CD4-positive, alpha-beta memory T cell (primary cell): ENCODE measurements at regions not wholly inside any gene's neighbourhood (a gene's known extent, or its start where the extent isn't known, plus 50 kb on each side); places are given as distances from the start of the nearest gene placed in this dataset.

Source experiments
- CTCF ChIA-PET: fragments of 350-600 bp; sonication (Branson Sonifier 250); formaldehyde crosslinking; loops from one replicate; lab custom pipeline; 2021; ENCODE audit warnings: inconsistent platforms; ENCODE audit not compliant: partially characterized antibody; lab: Charles Lee
- POLR2A ChIA-PET: fragments of 350-600 bp; sonication (Branson Sonifier 250); formaldehyde crosslinking; loops from one replicate; lab custom pipeline; 2021; ENCODE audit not compliant: partially characterized antibody; lab: Charles Lee
- DNase-seq, 5 donors: peaks; one replicate each; pipeline versions ENCODE4 v3.0.0 to v3.0.0-alpha.2; 2020 to 2022; ENCODE audit warnings: mixed read lengths in 1 of 5
- H3K27ac ChIP-seq: one replicate; pipeline ENCODE4 v1.7.0; 2013; ENCODE audit warnings: low read depth, low read length
- H3K27me3 ChIP-seq: 2 replicates; pipeline ENCODE4 v1.7.0; 2013; ENCODE audit warnings: mild to moderate bottlenecking, low read length, moderate library complexity; ENCODE audit not compliant: insufficient read depth
- H3K36me3 ChIP-seq: 2 replicates; pipeline ENCODE4 v1.7.0; 2013; ENCODE audit warnings: mild to moderate bottlenecking, low read length, moderate library complexity; ENCODE audit not compliant: insufficient read depth
- H3K4me1 ChIP-seq: 2 replicates; pipeline ENCODE4 v1.7.0; 2013; ENCODE audit warnings: mild to moderate bottlenecking, low read length, moderate library complexity; ENCODE audit not compliant: insufficient read depth
- H3K4me3 ChIP-seq, 2 donors: one replicate each; pipeline ENCODE4 v1.7.0; 2013; ENCODE audit warnings: low read length in 2 of 2, mild to moderate bottlenecking in 1 of 2
- H3K9me3 ChIP-seq, 2 donors: one replicate each; pipeline ENCODE4 v1.7.0; 2013; ENCODE audit warnings: low read length in 2 of 2, control low read depth in 1 of 2; ENCODE audit not compliant: control insufficient read depth in 1 of 2
- H3K27ac Mint-ChIP-seq, 7 donors: one replicate each; pipeline ENCODE4 v1.8.0; 2020 to 2021; ENCODE audit warnings: mixed read lengths in 7 of 7, mild to moderate bottlenecking in 6 of 7, inconsistent platforms in 3 of 7, moderate library complexity in 3 of 7
- H3K27me3 Mint-ChIP-seq, 2 donors: one replicate each; pipeline ENCODE4 v1.8.0; 2020 to 2021; ENCODE audit warnings: mixed read lengths in 2 of 2
- H3K36me3 Mint-ChIP-seq, 2 donors: one replicate each; pipeline ENCODE4 v1.8.0; 2020 to 2021; ENCODE audit warnings: mixed read lengths in 2 of 2, inconsistent platforms in 1 of 2, mild to moderate bottlenecking in 1 of 2
- H3K4me1 Mint-ChIP-seq, 4 donors: one replicate each; pipeline ENCODE4 v1.8.0; 2020 to 2021; ENCODE audit warnings: mixed read lengths in 4 of 4, mild to moderate bottlenecking in 1 of 4
- H3K4me3 Mint-ChIP-seq, 8 donors: one replicate each; pipeline ENCODE4 v1.8.0; 2020 to 2021; ENCODE audit warnings: mixed read lengths in 8 of 8, mild to moderate bottlenecking in 7 of 8, moderate library complexity in 6 of 8, inconsistent platforms in 3 of 8
- H3K9me3 Mint-ChIP-seq, 8 donors: one replicate each; pipeline ENCODE4 v1.8.0; 2020 to 2021; ENCODE audit warnings: mixed read lengths in 8 of 8, mild to moderate bottlenecking in 5 of 8, inconsistent platforms in 3 of 8, moderate library complexity in 1 of 8
- intact Hi-C: fragments of 100-400 bp; cut with micrococcal nuclease; formaldehyde crosslinking; loops from one replicate; pipeline ENCODE4 v1.15.1; 2023

DNA sequence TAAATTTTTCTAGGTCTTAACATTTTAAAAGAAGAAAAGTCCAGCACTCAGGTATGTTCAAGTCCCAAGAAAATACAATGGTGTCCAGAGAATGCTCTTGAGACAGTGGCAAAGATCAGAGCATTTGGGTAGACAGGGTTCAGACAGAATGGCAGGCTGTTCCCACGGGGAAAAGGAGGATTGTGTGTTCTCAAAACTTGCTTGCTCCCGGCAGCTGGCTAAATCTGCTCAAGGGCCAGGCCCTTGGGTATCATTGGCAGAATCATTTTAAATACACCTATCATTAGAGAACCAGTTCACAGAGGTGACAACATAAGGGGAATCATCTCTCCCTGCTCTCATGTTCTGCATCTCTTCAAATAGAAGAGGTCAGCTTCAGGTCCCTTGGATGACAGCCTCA is 456.3 kb downstream of the DTHD1 start:
- Histone ChIP-seq H3K4me1 (no peaks in the 10 kb centered on the region), H3K36me3 (no peaks in the 10 kb centered on the region), H3K9me3 (no peaks in the 10 kb centered on the region), H3K27me3 (no peaks in the 10 kb centered on the region), H3K27ac (no peak overlapping the region), H3K4me3 (no peak overlapping the region)
- H3K4me1 Mint-ChIP-seq = no peaks in the 10 kb centered on the region
- no peaks in the 10 kb centered on the region for H3K27me3 Mint-ChIP-seq
- no peaks in the 10 kb centered on the region for H3K9me3 Mint-ChIP-seq
- POLR2A ChIA-PET = no interaction called here
- H3K27ac Mint-ChIP-seq = no peak overlapping the region
- CTCF ChIA-PET = no interaction called here
- no peak for DNase-seq
- H3K4me3 Mint-ChIP-seq = no peak overlapping the region
- H3K36me3 Mint-ChIP-seq = no peaks in the 10 kb centered on the region
- intact Hi-C loops = no loop called here

DNA sequence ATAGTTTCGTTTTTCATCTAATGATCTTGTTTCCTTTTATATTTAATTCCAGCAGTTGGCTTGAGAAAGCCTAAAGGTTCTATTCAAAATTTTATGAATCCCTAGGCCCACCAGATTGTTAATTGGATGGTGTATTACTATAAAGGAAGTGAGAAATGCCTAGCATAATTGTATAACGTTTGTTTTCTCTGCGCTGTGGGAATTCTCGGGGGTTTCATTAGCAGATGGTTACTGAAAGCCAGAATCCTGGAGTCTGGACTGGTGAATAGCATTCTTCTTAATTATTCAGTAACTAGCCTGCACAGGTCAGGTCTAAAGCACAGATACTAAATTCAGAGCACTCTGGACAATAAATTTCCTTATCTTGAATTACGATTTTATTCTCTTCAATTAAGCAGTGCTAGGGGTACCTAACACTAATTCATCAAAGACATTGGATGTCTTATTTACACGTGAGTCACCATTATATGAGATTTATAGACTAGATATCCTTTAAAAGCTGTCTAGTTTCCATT is 459.4 kb downstream of the DTHD1 start:
- Mint-ChIP-seq H3K4me3 (no peak overlapping the region), H3K27ac (no peak overlapping the region), H3K9me3 (peaks cover 0 to 2% (median 0%) of the 10 kb centered on the region in 8 donors), H3K27me3 (no peaks in the 10 kb centered on the region), H3K4me1 (no peaks in the 10 kb centered on the region), H3K36me3 (no peaks in the 10 kb centered on the region)
- no peaks in the 10 kb centered on the region for H3K4me1 ChIP-seq
- no peak overlapping the region for H3K27ac ChIP-seq
- ChIA-PET CTCF (no interaction called here), POLR2A (no interaction called here)
- intact Hi-C loops = no loop called here
- H3K27me3 ChIP-seq = no peaks in the 10 kb centered on the region
- no peaks in the 10 kb centered on the region for H3K36me3 ChIP-seq
- no peak overlapping the region for H3K4me3 ChIP-seq
- DNase-seq = no peak
- no peaks in the 10 kb centered on the region for H3K9me3 ChIP-seq

DNA sequence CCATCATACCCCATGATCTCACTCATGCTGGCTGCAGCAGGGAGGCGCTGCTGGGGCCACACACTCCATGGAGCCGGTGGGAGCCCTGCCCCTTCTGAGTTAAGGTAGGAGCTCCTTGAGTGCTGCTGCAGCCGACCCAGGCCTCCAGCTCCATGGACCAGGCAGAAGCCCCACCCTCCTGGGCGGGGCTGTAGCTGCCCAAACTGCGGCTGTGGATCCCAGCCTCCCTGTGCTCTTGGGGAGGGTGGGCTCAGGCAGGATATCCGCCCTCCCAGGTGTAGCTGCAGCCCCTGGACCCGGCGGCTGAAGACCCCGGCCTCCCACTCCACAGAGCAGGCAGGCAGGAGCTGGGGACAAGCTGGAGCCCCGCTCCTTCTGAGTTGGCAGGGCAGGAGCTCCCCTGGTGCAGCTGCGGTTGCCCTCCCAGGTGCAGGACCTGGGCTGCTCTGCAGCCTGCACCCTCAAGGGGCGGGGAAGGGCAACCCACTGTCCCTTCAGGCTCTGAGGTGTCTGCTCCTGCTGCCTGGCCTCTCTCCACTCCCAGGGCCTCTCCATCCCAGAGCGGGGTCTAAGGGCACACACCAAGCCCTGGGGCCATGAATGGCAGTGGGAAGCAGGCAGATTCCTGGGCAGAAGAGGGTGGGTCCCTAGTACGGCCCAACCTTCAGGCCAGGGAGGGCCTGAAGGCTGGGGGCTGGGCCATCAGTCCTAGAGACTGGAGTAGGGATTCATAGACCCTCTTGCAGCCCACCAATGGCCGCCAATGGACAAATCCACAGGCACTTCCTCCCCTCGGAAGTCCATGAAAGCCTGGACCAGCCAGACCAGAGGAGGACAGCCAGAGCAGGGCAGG is 466.1 kb downstream of the DTHD1 start:
- no peaks in the 10 kb centered on the region for H3K9me3 ChIP-seq
- Mint-ChIP-seq H3K27me3 (no peaks in the 10 kb centered on the region), H3K4me1 (no peaks in the 10 kb centered on the region), H3K36me3 (no peaks in the 10 kb centered on the region), H3K27ac (no peak overlapping the region), H3K9me3 (peaks cover 0 to 2% (median 0%) of the 10 kb centered on the region in 8 donors), H3K4me3 (no peak overlapping the region)
- ChIA-PET POLR2A (no interaction called here), CTCF (no interaction called here)
- H3K27ac ChIP-seq = no peak overlapping the region
- H3K4me3 ChIP-seq = no peak overlapping the region
- H3K4me1 ChIP-seq = no peaks in the 10 kb centered on the region
- intact Hi-C loops = no loop called here
- DNase-seq = no peak
- H3K36me3 ChIP-seq = no peaks in the 10 kb centered on the region
- H3K27me3 ChIP-seq = no peaks in the 10 kb centered on the region

DNA sequence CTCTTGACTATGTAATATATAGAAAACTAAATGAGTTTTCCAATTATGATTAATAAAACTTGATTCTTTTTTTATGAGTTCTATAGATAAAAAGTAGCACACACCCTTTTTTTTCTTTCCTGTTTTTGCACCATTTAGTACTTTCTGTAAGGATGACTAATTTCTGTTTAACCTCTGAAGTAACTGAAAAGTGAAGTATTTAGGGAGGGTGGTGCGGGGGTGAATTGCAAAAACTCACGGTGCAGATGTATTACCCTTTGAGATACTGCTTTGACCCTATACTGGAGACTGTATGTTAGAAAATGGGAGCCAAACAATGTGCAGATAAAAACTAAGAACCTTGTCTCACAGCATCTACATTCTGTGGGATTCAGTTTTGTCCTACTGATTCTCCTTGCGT is 471.6 kb downstream of the DTHD1 start:
- H3K4me3 ChIP-seq = no peak overlapping the region
- no peaks in the 10 kb centered on the region for H3K4me1 ChIP-seq
- POLR2A ChIA-PET = no interaction called here
- H3K9me3 Mint-ChIP-seq = no peaks in the 10 kb centered on the region
- H3K4me1 Mint-ChIP-seq = no peaks in the 10 kb centered on the region
- no peaks in the 10 kb centered on the region for H3K27me3 Mint-ChIP-seq
- DNase-seq = no peak
- no peaks in the 10 kb centered on the region for H3K36me3 Mint-ChIP-seq
- no peak overlapping the region for H3K27ac ChIP-seq
- intact Hi-C loops = no loop called here
- H3K9me3 ChIP-seq = no peaks in the 10 kb centered on the region
- no peak overlapping the region for H3K4me3 Mint-ChIP-seq
- CTCF ChIA-PET = no interaction called here
- H3K36me3 ChIP-seq = no peaks in the 10 kb centered on the region
- no peak overlapping the region for H3K27ac Mint-ChIP-seq
- no peaks in the 10 kb centered on the region for H3K27me3 ChIP-seq

DNA sequence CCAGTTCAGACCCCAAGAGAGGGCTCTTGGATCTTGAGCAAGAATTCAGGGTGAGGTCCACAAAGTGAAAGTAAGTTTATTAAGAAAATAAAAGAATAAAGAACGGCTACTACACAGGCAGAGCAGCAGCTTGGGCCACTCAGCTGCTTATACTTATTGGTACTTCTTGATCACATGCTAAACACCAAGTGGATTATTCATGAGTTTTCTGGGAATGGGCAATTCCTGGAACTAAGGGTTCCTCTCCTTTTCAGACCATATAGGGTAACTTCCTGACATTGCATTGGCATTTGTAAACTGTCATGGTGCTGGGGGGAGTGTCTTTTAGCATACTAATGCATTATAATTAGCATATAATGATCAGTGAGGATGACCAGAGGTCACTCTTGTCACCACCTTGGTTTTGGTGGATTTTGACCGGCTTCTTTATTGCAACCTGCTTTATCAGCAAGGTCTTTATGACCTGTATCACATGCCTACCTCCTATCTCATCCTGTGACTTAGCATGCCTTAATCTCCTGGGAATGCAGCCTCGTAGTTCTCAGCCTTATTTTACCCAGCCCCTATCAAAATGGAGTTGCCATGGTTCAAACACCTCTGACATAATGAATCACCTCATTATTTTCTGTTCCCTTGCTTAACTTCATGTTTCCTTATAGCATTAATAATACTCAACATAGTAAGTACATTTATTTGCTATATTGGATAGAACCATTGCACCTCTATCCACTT is 476.3 kb downstream of the DTHD1 start:
- intact Hi-C loops = no loop called here
- no peak overlapping the region for H3K27ac Mint-ChIP-seq
- H3K4me3 ChIP-seq = no peak overlapping the region
- no peaks in the 10 kb centered on the region for H3K27me3 Mint-ChIP-seq
- H3K36me3 Mint-ChIP-seq = no peaks in the 10 kb centered on the region
- peaks cover 0 to 2% (median 0%) of the 10 kb centered on the region in 8 donors for H3K9me3 Mint-ChIP-seq
- H3K4me1 Mint-ChIP-seq = no peaks in the 10 kb centered on the region
- ChIA-PET CTCF (no interaction called here), POLR2A (no interaction called here)
- no peak overlapping the region for H3K4me3 Mint-ChIP-seq
- DNase-seq = no peak
- no peak overlapping the region for H3K27ac ChIP-seq
- H3K9me3 ChIP-seq = no peaks in the 10 kb centered on the region
- H3K36me3 ChIP-seq = no peaks in the 10 kb centered on the region
- no peaks in the 10 kb centered on the region for H3K4me1 ChIP-seq
- H3K27me3 ChIP-seq = no peaks in the 10 kb centered on the region

DNA sequence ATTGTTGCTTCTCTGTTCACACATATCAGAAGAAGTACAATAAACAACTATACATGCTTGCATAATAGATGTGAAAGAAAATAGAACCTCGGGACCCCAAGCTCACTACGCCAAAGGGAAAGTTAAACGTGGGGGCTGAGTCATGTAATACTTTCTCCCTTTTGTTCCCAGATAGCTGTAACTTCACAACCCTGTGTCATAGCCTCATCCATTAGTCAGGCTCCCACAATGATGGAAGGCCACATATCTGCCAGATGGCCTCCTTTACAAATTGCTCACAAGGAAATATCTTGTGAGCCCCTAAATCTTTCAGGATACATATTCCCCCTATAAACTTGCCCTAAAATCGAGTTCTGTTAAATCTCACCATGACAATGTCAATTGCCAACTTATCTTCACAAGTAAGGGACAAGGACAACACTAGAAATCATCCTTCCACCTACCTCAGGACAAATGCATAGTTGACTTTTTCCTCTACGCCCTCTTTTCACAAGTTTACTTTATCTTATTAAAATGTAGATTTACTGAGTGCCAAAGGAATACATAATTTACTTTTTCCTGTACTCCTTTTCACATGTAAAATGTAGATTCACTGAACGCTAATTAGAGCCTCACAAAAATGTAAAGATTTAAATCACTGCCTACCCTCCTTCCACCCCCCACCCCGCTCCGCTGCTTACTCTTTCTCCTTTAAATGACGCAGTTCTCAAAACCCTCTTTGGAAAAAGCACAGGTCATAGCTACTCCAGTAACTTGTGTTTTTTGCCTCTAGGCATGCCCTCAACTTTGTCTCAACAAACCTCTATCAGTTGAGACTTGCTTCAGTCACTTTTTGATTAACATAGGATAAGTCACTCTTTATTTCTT is 477.1 kb downstream of the DTHD1 start:
- H3K36me3 Mint-ChIP-seq = no peaks in the 10 kb centered on the region
- CTCF ChIA-PET = no interaction called here
- no peaks in the 10 kb centered on the region for H3K4me1 Mint-ChIP-seq
- H3K4me3 ChIP-seq = no peak overlapping the region
- peaks cover 0 to 2% (median 0%) of the 10 kb centered on the region in 8 donors for H3K9me3 Mint-ChIP-seq
- intact Hi-C loops = no loop called here
- H3K27ac ChIP-seq = no peak overlapping the region
- H3K4me1 ChIP-seq = no peaks in the 10 kb centered on the region
- H3K27ac Mint-ChIP-seq = no peak overlapping the region
- no peak overlapping the region for H3K4me3 Mint-ChIP-seq
- POLR2A ChIA-PET = no interaction called here
- H3K36me3 ChIP-seq = no peaks in the 10 kb centered on the region
- no peaks in the 10 kb centered on the region for H3K9me3 ChIP-seq
- no peak for DNase-seq
- no peaks in the 10 kb centered on the region for H3K27me3 ChIP-seq
- H3K27me3 Mint-ChIP-seq = no peaks in the 10 kb centered on the region

DNA sequence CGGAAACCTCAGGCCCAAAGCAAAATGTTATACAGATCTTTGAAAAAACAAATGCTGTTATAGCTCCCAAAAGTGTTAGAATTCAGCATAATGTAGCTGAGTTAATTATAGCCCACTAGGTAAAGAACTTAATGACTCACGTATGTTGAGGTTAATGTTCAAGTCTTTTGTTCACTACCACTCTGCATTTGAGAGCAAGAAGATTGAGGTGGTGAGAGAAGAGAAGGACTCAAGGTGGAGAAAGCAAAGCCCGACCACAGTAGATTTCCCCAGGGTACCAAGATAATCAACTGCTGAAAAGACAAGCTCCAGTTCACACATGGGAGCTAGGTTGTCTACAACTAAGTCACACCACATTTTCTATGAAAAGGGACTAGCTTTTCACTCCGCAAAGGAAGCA is 480.2 kb downstream of the DTHD1 start:
- no peaks in the 10 kb centered on the region for H3K36me3 ChIP-seq
- intact Hi-C loops = no loop called here

More for the DNA sequence above, 480.2 kb downstream of the DTHD1 start:
- no peak overlapping the region for H3K27ac Mint-ChIP-seq
- ChIA-PET POLR2A (no interaction called here), CTCF (no interaction called here)
- no peak overlapping the region for H3K4me3 Mint-ChIP-seq
- no peaks in the 10 kb centered on the region for H3K4me1 Mint-ChIP-seq
- H3K36me3 Mint-ChIP-seq = no peaks in the 10 kb centered on the region
- H3K9me3 ChIP-seq = no peaks in the 10 kb centered on the region
- no peaks in the 10 kb centered on the region for H3K4me1 ChIP-seq
- no peaks in the 10 kb centered on the region for H3K27me3 ChIP-seq
- H3K27me3 Mint-ChIP-seq = peaks cover 0 to 2% of the 10 kb centered on the region in 2 donors
- H3K27ac ChIP-seq = no peak overlapping the region
- no peak for DNase-seq
- no peak overlapping the region for H3K4me3 ChIP-seq
- peaks cover 0 to 2% (median 0%) of the 10 kb centered on the region in 8 donors for H3K9me3 Mint-ChIP-seq
